ENCODE measurements at regions not wholly inside any gene's neighbourhood (a gene's known extent, or its start where the extent isn't known, plus 50 kb on each side); places are given as distances from the start of the nearest gene placed in this dataset.

GRCh38 chr15:21260966-21261395 is 179.3 kb downstream of the POTEB3 start:
- TF ChIP-seq CTCF (IDR thresholded peaks at IDR 0.05), result no peak
- no peak for TF ChIP-seq POLR2A (IDR thresholded peaks at IDR 0.05)

Measured in body of pancreas (tissue), 4 donors.